ENCODE measurements at regions not wholly inside any gene's neighbourhood (a gene's known extent, or its start where the extent isn't known, plus 50 kb on each side); places are given as distances from the start of the nearest gene placed in this dataset.

- WGBS (ENCODE audit: insufficient coverage, low lambda C conversion rate) = no CpG with 5 or more reads among the region's 11 CpGs
- Histone ChIP-seq H3K4me3 (ENCODE audit: low read length) (no peak overlapping the region), H3K27me3 (ENCODE audit: control insufficient read depth, insufficient read depth, low read length) (no peaks in the 10 kb centered on the region), H3K36me3 (ENCODE audit: control insufficient read depth, insufficient read depth, low read length) (no peaks in the 10 kb centered on the region), H3K9me3 (ENCODE audit: control insufficient read depth, low read depth, low read length) (no peaks in the 10 kb centered on the region), H3K27ac (ENCODE audit: low read length) (no peak overlapping the region), H3K4me1 (ENCODE audit: control insufficient read depth, insufficient read depth, low read length) (no peaks in the 10 kb centered on the region)
- no peak for DNase-seq
These were observed 190.8 kb downstream of the TMEM18 start for GRCh38 chr2:486371-486770.

- Histone ChIP-seq H3K4me3 (ENCODE audit: low read length) (no peak overlapping the region), H3K27me3 (ENCODE audit: control insufficient read depth, insufficient read depth, low read length) (no peaks in the 10 kb centered on the region), H3K4me1 (ENCODE audit: control insufficient read depth, insufficient read depth, low read length) (no peaks in the 10 kb centered on the region), H3K9me3 (ENCODE audit: control insufficient read depth, low read depth, low read length) (no peaks in the 10 kb centered on the region), H3K27ac (ENCODE audit: low read length) (no peak overlapping the region), H3K36me3 (ENCODE audit: control insufficient read depth, insufficient read depth, low read length) (no peaks in the 10 kb centered on the region)
- DNase-seq = no peak
- no CpG with 5 or more reads among the region's 16 CpGs for WGBS (ENCODE audit: insufficient coverage, low lambda C conversion rate)
These were observed 193.5 kb upstream of the ALKAL2 start for GRCh38 chr2:481388-481787.

GRCh38 chr2:479490-480176 is 191.7 kb upstream of the ALKAL2 start:
- no CpG with 5 or more reads among the region's 13 CpGs for WGBS (ENCODE audit: insufficient coverage, low lambda C conversion rate)
- Histone ChIP-seq H3K27me3 (ENCODE audit: control insufficient read depth, insufficient read depth, low read length) (no peaks in the 10 kb centered on the region), H3K27ac (ENCODE audit: low read length) (no peak overlapping the region), H3K4me1 (ENCODE audit: control insufficient read depth, insufficient read depth, low read length) (no peaks in the 10 kb centered on the region), H3K9me3 (ENCODE audit: control insufficient read depth, low read depth, low read length) (no peaks in the 10 kb centered on the region), H3K4me3 (ENCODE audit: low read length) (no peak overlapping the region), H3K36me3 (ENCODE audit: control insufficient read depth, insufficient read depth, low read length) (no peaks in the 10 kb centered on the region)
- DNase-seq = peak in 1 of 2 donors; percentile 12

- Histone ChIP-seq H3K27ac (ENCODE audit: low read length) (no peak overlapping the region), H3K4me3 (ENCODE audit: low read length) (no peak overlapping the region), H3K36me3 (ENCODE audit: control insufficient read depth, insufficient read depth, low read length) (no peaks in the 10 kb centered on the region), H3K9me3 (ENCODE audit: control insufficient read depth, low read depth, low read length) (no peaks in the 10 kb centered on the region), H3K27me3 (ENCODE audit: control insufficient read depth, insufficient read depth, low read length) (no peaks in the 10 kb centered on the region), H3K4me1 (ENCODE audit: control insufficient read depth, insufficient read depth, low read length) (no peaks in the 10 kb centered on the region)
- no CpG with 5 or more reads among the region's 11 CpGs for WGBS (ENCODE audit: insufficient coverage, low lambda C conversion rate)
- DNase-seq = no peak
These were observed 191.1 kb upstream of the ALKAL2 start for GRCh38 chr2:479031-479430.

- Histone ChIP-seq H3K4me1 (ENCODE audit: control insufficient read depth, insufficient read depth, low read length) (no peaks in the 10 kb centered on the region), H3K4me3 (ENCODE audit: low read length) (no peak overlapping the region), H3K27me3 (ENCODE audit: control insufficient read depth, insufficient read depth, low read length) (peaks cover 28% of the 10 kb centered on the region), H3K27ac (ENCODE audit: low read length) (no peak overlapping the region), H3K9me3 (ENCODE audit: control insufficient read depth, low read depth, low read length) (peaks cover 3% of the 10 kb centered on the region), H3K36me3 (ENCODE audit: control insufficient read depth, insufficient read depth, low read length) (no peaks in the 10 kb centered on the region)
- DNase-seq = no peak
- WGBS (ENCODE audit: insufficient coverage, low lambda C conversion rate) = 60% methylated on average over 2 of the region's 8 CpGs
These were observed 183.7 kb upstream of the ALKAL2 start for GRCh38 chr2:471560-471959.

- Histone ChIP-seq H3K9me3 (ENCODE audit: control insufficient read depth, low read depth, low read length) (peaks cover 3% of the 10 kb centered on the region), H3K4me3 (ENCODE audit: low read length) (no peak overlapping the region), H3K36me3 (ENCODE audit: control insufficient read depth, insufficient read depth, low read length) (no peaks in the 10 kb centered on the region), H3K4me1 (ENCODE audit: control insufficient read depth, insufficient read depth, low read length) (no peaks in the 10 kb centered on the region), H3K27me3 (ENCODE audit: control insufficient read depth, insufficient read depth, low read length) (peaks cover 33% of the 10 kb centered on the region), H3K27ac (ENCODE audit: low read length) (no peak overlapping the region)
- peak in 1 of 2 donors; percentile 63 for DNase-seq
- 60% methylated on average over 1 of the region's 16 CpGs for WGBS (ENCODE audit: insufficient coverage, low lambda C conversion rate)
These were observed 181.6 kb upstream of the ALKAL2 start for GRCh38 chr2:469514-469913.

- peaks cover 3% of the 10 kb centered on the region for H3K9me3 ChIP-seq (ENCODE audit: control insufficient read depth, low read depth, low read length)
- no peaks in the 10 kb centered on the region for H3K4me1 ChIP-seq (ENCODE audit: control insufficient read depth, insufficient read depth, low read length)
- DNase-seq = peak in 1 of 2 donors; percentile 5
- WGBS (ENCODE audit: insufficient coverage, low lambda C conversion rate) = 20% methylated on average over 2 of the region's 29 CpGs
- H3K27ac ChIP-seq (ENCODE audit: low read length) = no peak overlapping the region
- no peaks in the 10 kb centered on the region for H3K36me3 ChIP-seq (ENCODE audit: control insufficient read depth, insufficient read depth, low read length)
- H3K4me3 ChIP-seq (ENCODE audit: low read length) = no peak overlapping the region
- H3K27me3 ChIP-seq (ENCODE audit: control insufficient read depth, insufficient read depth, low read length) = peaks cover 33% of the 10 kb centered on the region
These were observed 180.9 kb upstream of the ALKAL2 start for GRCh38 chr2:468648-469336.

- H3K9me3 ChIP-seq (ENCODE audit: control insufficient read depth, low read depth, low read length) = peaks cover 3% of the 10 kb centered on the region
- H3K4me1 ChIP-seq (ENCODE audit: control insufficient read depth, insufficient read depth, low read length) = no peaks in the 10 kb centered on the region
- no peak overlapping the region for H3K27ac ChIP-seq (ENCODE audit: low read length)
- peak in 1 of 2 donors; percentile 16 for DNase-seq
- peaks cover 33% of the 10 kb centered on the region for H3K27me3 ChIP-seq (ENCODE audit: control insufficient read depth, insufficient read depth, low read length)
- H3K4me3 ChIP-seq (ENCODE audit: low read length) = no peak overlapping the region
- H3K36me3 ChIP-seq (ENCODE audit: control insufficient read depth, insufficient read depth, low read length) = no peaks in the 10 kb centered on the region
- no CpG with 5 or more reads among the region's 69 CpGs for WGBS (ENCODE audit: insufficient coverage, low lambda C conversion rate)
These were observed 180.2 kb upstream of the ALKAL2 start for GRCh38 chr2:467892-468647.

- Histone ChIP-seq H3K27me3 (ENCODE audit: control insufficient read depth, insufficient read depth, low read length) (peaks cover 33% of the 10 kb centered on the region), H3K4me3 (ENCODE audit: low read length) (no peak overlapping the region), H3K9me3 (ENCODE audit: control insufficient read depth, low read depth, low read length) (peaks cover 3% of the 10 kb centered on the region), H3K36me3 (ENCODE audit: control insufficient read depth, insufficient read depth, low read length) (no peaks in the 10 kb centered on the region), H3K27ac (ENCODE audit: low read length) (no peak overlapping the region), H3K4me1 (ENCODE audit: control insufficient read depth, insufficient read depth, low read length) (no peaks in the 10 kb centered on the region)
- no peak for DNase-seq
- WGBS (ENCODE audit: insufficient coverage, low lambda C conversion rate) = 80% methylated on average over 2 of the region's 18 CpGs
These were observed 179.6 kb upstream of the ALKAL2 start for GRCh38 chr2:467543-467891.

- Histone ChIP-seq H3K27ac (ENCODE audit: low read length) (no peak overlapping the region), H3K36me3 (ENCODE audit: control insufficient read depth, insufficient read depth, low read length) (no peaks in the 10 kb centered on the region), H3K4me3 (ENCODE audit: low read length) (no peak overlapping the region), H3K9me3 (ENCODE audit: control insufficient read depth, low read depth, low read length) (peaks cover 3% of the 10 kb centered on the region), H3K27me3 (ENCODE audit: control insufficient read depth, insufficient read depth, low read length) (peaks cover 33% of the 10 kb centered on the region), H3K4me1 (ENCODE audit: control insufficient read depth, insufficient read depth, low read length) (no peaks in the 10 kb centered on the region)
- DNase-seq = no peak
- no CpG with 5 or more reads among the region's 15 CpGs for WGBS (ENCODE audit: insufficient coverage, low lambda C conversion rate)
These were observed 179.2 kb upstream of the ALKAL2 start for GRCh38 chr2:467101-467500.
